IPS DF 4.7 (cell line): ENCODE measurements at regions not wholly inside any gene's neighbourhood (a gene's known extent, or its start where the extent isn't known, plus 50 kb on each side); places are given as distances from the start of the nearest gene placed in this dataset.

Experiments used
- DNase-seq: peaks from one replicate; pipeline ENCODE4 v3.0.0-alpha.2; 2013; ENCODE audit warnings: low spot score; ENCODE audit errors: extremely low read depth

GRCh38 chr5:96284727-96285389 is 148.2 kb downstream of the PCSK1 start:
- no peak for DNase-seq

GRCh38 chr5:96283589-96283988 is 149.5 kb downstream of the PCSK1 start:
- no peak for DNase-seq

GRCh38 chr5:96282020-96282419 is 151.0 kb downstream of the PCSK1 start:
- DNase-seq, result no peak

- no peak for DNase-seq
These were observed 152.1 kb downstream of the PCSK1 start for GRCh38 chr5:96280946-96281393.

GRCh38 chr5:96279801-96280542 is 153.1 kb downstream of the PCSK1 start:
- DNase-seq, result no peak

GRCh38 chr5:96278981-96279380 is 154.1 kb downstream of the PCSK1 start:
- no peak for DNase-seq

GRCh38 chr5:96275051-96275450 is 158.0 kb downstream of the PCSK1 start:
- no peak for DNase-seq

- no peak for DNase-seq
These were observed 167.6 kb downstream of the PCSK1 start for GRCh38 chr5:96265487-96265886.

- no peak for DNase-seq
These were observed 169.0 kb downstream of the PCSK1 start for GRCh38 chr5:96264047-96264446.

GRCh38 chr5:96262105-96262504 is 170.9 kb downstream of the PCSK1 start:
- DNase-seq, result no peak

- no peak for DNase-seq
These were observed 173.0 kb downstream of the PCSK1 start for GRCh38 chr5:96260009-96260408.

GRCh38 chr5:96259151-96259772 is 173.8 kb downstream of the PCSK1 start:
- DNase-seq, result no peak

GRCh38 chr5:96258692-96259091 is 174.4 kb downstream of the PCSK1 start:
- no peak for DNase-seq

GRCh38 chr5:96257904-96258303 is 175.1 kb downstream of the PCSK1 start:
- DNase-seq, result no peak

- no peak for DNase-seq
These were observed 176.1 kb downstream of the PCSK1 start for GRCh38 chr5:96256795-96257470.

- DNase-seq, result no peak
These were observed 177.9 kb downstream of the PCSK1 start for GRCh38 chr5:96254980-96255691.

- DNase-seq, result no peak
These were observed 179.9 kb downstream of the PCSK1 start for GRCh38 chr5:96253140-96253539.

GRCh38 chr5:96252596-96252995 is 180.5 kb downstream of the PCSK1 start:
- DNase-seq, result no peak

- no peak for DNase-seq
These were observed 182.3 kb downstream of the PCSK1 start for GRCh38 chr5:96250782-96251181.

- DNase-seq, result no peak
These were observed 184.9 kb downstream of the PCSK1 start for GRCh38 chr5:96248131-96248530.

- DNase-seq, result no peak
These were observed 185.3 kb downstream of the PCSK1 start for GRCh38 chr5:96247708-96248107.
